GM23338 (cell line): ENCODE measurements at regions not wholly inside any gene's neighbourhood (a gene's known extent, or its start where the extent isn't known, plus 50 kb on each side); places are given as distances from the start of the nearest gene placed in this dataset.

Source experiments
- CREB1 ChIP-seq: fragments of 250-450 bp; sonication (Bioruptor Pico); IDR thresholded peaks from 2 replicates; pipeline ENCODE4 v1.5.0; 2020; ENCODE audit warnings: low read depth, mild to moderate bottlenecking, moderate library complexity
- CTCF ChIP-seq, 2 experiments: fragments of 200-600 bp in 1 of 2; sonication (generic) in 1 of 2; conservative IDR thresholded peaks; 2 replicates each; pipeline versions ENCODE4 v1.5.1 to v1.6.1; 2016 to 2017; ENCODE audit warnings: antibody characterized with exemption in 2 of 2, low read depth in 2 of 2, mild to moderate bottlenecking in 2 of 2, moderate library complexity in 1 of 2
- EZH2 ChIP-seq: fragments of 200-600 bp; sonication (generic); IDR thresholded peaks from one replicate; pipeline ENCODE4 v1.8.0; 2017; ENCODE audit warnings: antibody characterized with exemption, mild to moderate bottlenecking, low read depth; ENCODE audit not compliant: unreplicated experiment
- JUNB ChIP-seq: IDR thresholded peaks from one replicate; pipeline ENCODE4 v1.6.1; 2016; ENCODE audit warnings: antibody characterized with exemption; ENCODE audit not compliant: unreplicated experiment
- POLR2AphosphoS5 ChIP-seq: IDR thresholded peaks from 2 replicates; pipeline ENCODE4 v1.6.1; 2016; ENCODE audit warnings: antibody characterized with exemption, low read depth
- REST ChIP-seq: IDR thresholded peaks from one replicate; pipeline ENCODE4 v1.6.1; 2018; ENCODE audit warnings: antibody characterized with exemption; ENCODE audit not compliant: unreplicated experiment

GRCh38 chr2:103151046-103151445 lies 389.2 kb downstream of the TMEM182 start:
- TF ChIP-seq CTCF (conservative IDR thresholded peaks at IDR 0.05; ENCODE audit: low read depth in 2 of 2): no peak
- no peak for TF ChIP-seq CREB1
- TF ChIP-seq EZH2: no peak
- no peak for TF ChIP-seq POLR2AphosphoS5
- TF ChIP-seq JUNB: no peak
- no peak for TF ChIP-seq REST
